ENCODE measurements at regions not wholly inside any gene's neighbourhood (a gene's known extent, or its start where the extent isn't known, plus 50 kb on each side); places are given as distances from the start of the nearest gene placed in this dataset.

DNA sequence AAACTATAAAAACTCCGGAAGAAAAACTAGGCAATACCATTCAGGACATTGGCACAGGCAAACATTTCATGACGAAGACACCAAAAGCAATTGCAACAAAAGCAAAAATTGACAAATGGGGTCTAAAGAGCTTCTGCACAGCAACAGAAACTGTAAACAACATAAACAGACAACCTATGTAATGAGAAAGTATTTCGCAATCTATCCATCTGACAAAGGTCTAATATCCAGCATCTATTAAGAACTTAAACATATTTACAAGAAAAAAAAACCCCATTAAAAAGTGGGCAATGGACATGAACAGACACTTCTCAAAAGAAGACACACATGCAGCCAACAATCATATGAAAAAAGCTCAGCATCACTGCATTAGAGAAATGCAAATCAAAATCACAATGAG is 498.6 kb downstream of the HINT1 start:
- CTCF ChIA-PET (ENCODE audit: low intra/inter-chr PET ratio): no interaction called here
- Histone ChIP-seq H3K9me1 (ENCODE audit: control insufficient read depth, insufficient read depth, low read length) (no peaks in the 10 kb centered on the region), H3K9ac (ENCODE audit: insufficient read depth in 1 of 2, low read depth in 2 of 2, low read length in 2 of 2) (no peak overlapping the region), H3K27me3 (ENCODE audit: control insufficient read depth in 2 of 2, insufficient read depth in 2 of 2, low read length in 2 of 2) (no peaks in the 10 kb centered on the region), H3K36me3 (ENCODE audit: control insufficient read depth, insufficient read depth, low read length) (no peaks in the 10 kb centered on the region), H3K79me2 (ENCODE audit: control insufficient read depth, insufficient read depth, low read length) (no peaks in the 10 kb centered on the region), H2AFZ (ENCODE audit: low read depth, low read length) (no peak overlapping the region), H3K4me3 (no peak overlapping the region), H3K4me1 (replicated peaks in 1 of 2; ENCODE audit: control insufficient read depth in 2 of 2, insufficient read depth in 2 of 2, low read length in 2 of 2) (no peaks in the 10 kb centered on the region), H4K20me1 (replicated peaks; ENCODE audit: control insufficient read depth, insufficient read depth, low read length) (no peaks in the 10 kb centered on the region), H3K9me3 (replicated peaks; ENCODE audit: control insufficient read depth, insufficient read depth, low read depth, low read length) (no peaks in the 10 kb centered on the region), H3K27ac (ENCODE audit: extremely low read depth, low read depth, low read length) (no peak overlapping the region), H3K4me2 (ENCODE audit: insufficient read depth, low read length) (no peak overlapping the region)
- POLR2A ChIA-PET: no interaction called here
- BruUV-seq (replicated peaks): no TSS peak
- peak; percentile 56 for TF ChIP-seq CEBPB (tag; IDR thresholded peaks at IDR 0.05)
- TF ChIP-seq GTF2A2 (tag; IDR thresholded peaks at IDR 0.05): no peak
- no peak for TF ChIP-seq CEBPG (CRISPR knock-in tag; IDR thresholded peaks at IDR 0.05)
- peak in 1 of 2 experiments; percentile 76; a peak in 2 of 4 replicates for TF ChIP-seq CEBPG (tag; conservative IDR thresholded peaks at IDR 0.05 in 1 of 2, IDR thresholded peaks at IDR 0.05 in 1 of 2)
- ATAC-seq (no peak), DNase-seq (ENCODE audit: extremely low read depth in 1 of 4, low spot score in 3 of 4) (no peak), FAIRE-seq (no peak)
- intact Hi-C loops (cut with micrococcal nuclease): no loop called here
- in situ Hi-C loops (cut with MboI): no loop called here
- WGBS (ENCODE audit: insufficient coverage, low coverage, missing lambda C conversion rate): 2% methylated on average over 3 of the region's 3 CpGs

- Histone ChIP-seq H2AFZ (ENCODE audit: low read depth, low read length) (no peak overlapping the region), H3K4me2 (ENCODE audit: insufficient read depth, low read length) (no peak overlapping the region), H3K4me3 (no peak overlapping the region), H3K9me1 (ENCODE audit: control insufficient read depth, insufficient read depth, low read length) (no peaks in the 10 kb centered on the region), H3K36me3 (ENCODE audit: control insufficient read depth, insufficient read depth, low read length) (no peaks in the 10 kb centered on the region), H4K20me1 (replicated peaks; ENCODE audit: control insufficient read depth, insufficient read depth, low read length) (no peaks in the 10 kb centered on the region), H3K27me3 (ENCODE audit: control insufficient read depth in 2 of 2, insufficient read depth in 2 of 2, low read length in 2 of 2) (no peaks in the 10 kb centered on the region), H3K4me1 (replicated peaks in 1 of 2; ENCODE audit: control insufficient read depth in 2 of 2, insufficient read depth in 2 of 2, low read length in 2 of 2) (no peaks in the 10 kb centered on the region), H3K27ac (ENCODE audit: extremely low read depth, low read depth, low read length) (no peak overlapping the region), H3K9me3 (replicated peaks; ENCODE audit: control insufficient read depth, insufficient read depth, low read depth, low read length) (no peaks in the 10 kb centered on the region), H3K79me2 (ENCODE audit: control insufficient read depth, insufficient read depth, low read length) (no peaks in the 10 kb centered on the region), H3K9ac (ENCODE audit: insufficient read depth in 1 of 2, low read depth in 2 of 2, low read length in 2 of 2) (no peak overlapping the region)
- intact Hi-C loops (cut with micrococcal nuclease): no loop called here
- ATAC-seq (no peak), FAIRE-seq (no peak), DNase-seq (ENCODE audit: extremely low read depth in 1 of 4, low spot score in 3 of 4) (no peak)
- in situ Hi-C loops (cut with MboI): no loop called here
- POLR2A ChIA-PET: no interaction called here
- CTCF ChIA-PET (ENCODE audit: low intra/inter-chr PET ratio): no interaction called here
- WGBS (ENCODE audit: insufficient coverage, low coverage, missing lambda C conversion rate): 3% methylated on average over 2 of the region's 2 CpGs
- BruUV-seq (replicated peaks): no TSS peak
- TF ChIP-seq TEAD4 (IDR thresholded peaks at IDR 0.05; ENCODE audit: low read length) (no peak), TEAD4 (CRISPR knock-in tag; IDR thresholded peaks at IDR 0.05; ENCODE audit: borderline replicate concordance) (no peak), ELF4 (CRISPR knock-in tag; IDR thresholded peaks at IDR 0.05) (no peak), ATF3 (IDR thresholded peaks at IDR 0.05) (no peak), ATF3 (CRISPR knock-in tag; conservative IDR thresholded peaks at IDR 0.05) (no peak), EGR1 (conservative IDR thresholded peaks at IDR 0.05) (no peak), ERF (CRISPR knock-in tag; IDR thresholded peaks at IDR 0.05) (no peak), BRF2 (IDR thresholded peaks at IDR 0.05; ENCODE audit: borderline replicate concordance, insufficient read depth, insufficient read length) (no peak)
- TF ChIP-seq, protein P1, sequence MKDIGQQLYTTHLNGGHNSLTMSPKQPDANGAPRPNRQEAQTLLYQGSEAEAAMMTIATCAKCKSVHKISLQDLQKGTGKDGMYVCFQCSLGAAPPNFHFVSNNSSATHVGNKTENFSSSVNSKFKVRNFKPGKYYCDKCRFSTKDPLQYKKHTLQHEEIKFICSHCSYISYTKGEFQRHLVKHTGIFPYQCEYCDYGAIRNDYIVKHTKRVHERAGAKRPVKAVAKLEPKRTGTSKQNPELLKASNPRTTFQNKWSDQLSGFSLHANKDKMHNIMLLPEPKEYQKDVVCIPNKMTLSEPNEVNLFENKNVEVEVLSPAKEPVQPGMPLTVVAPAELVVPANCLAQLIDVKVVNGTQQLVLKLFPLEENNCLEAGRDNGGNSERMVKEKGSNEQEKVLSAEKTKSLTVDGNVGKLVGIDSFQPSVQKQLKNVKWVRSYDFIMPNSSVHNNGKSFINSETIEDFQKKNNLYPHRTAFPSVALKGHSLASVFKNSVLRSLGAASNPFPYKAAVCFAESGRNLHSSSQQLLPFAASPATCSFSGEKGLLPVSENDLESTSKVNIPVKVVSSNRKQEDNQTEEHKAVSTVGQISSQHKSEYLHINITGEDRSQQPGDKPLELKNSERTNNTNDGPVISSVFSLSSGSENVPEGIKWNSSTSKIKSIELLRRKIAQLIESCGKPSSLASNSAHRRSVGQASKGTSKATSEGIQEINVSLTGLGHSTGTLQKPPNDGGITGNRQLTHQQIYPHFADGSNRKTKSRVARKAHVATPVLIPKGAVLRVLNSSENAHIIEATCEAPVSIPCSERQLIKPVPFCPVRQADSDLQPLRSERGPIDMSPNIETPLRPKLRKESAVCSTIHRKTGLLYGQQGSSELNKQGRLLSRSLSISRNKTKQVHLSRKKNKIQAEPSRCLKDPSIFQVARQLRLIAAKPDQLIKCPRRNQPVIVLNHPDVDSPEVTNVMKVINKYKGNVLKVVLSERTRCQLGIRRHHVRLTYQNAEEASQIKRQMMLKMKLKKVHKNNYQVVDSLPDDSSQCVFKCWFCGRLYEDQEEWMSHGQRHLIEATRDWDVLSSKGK (CRISPR knock-in tag; IDR thresholded peaks at IDR 0.05): no peak
These were observed 512.9 kb downstream of the HINT1 start for GRCh38 chr5:130652176-130652575.
